ENCODE measurements at regions not wholly inside any gene's neighbourhood (a gene's known extent, or its start where the extent isn't known, plus 50 kb on each side); places are given as distances from the start of the nearest gene placed in this dataset.

DNA sequence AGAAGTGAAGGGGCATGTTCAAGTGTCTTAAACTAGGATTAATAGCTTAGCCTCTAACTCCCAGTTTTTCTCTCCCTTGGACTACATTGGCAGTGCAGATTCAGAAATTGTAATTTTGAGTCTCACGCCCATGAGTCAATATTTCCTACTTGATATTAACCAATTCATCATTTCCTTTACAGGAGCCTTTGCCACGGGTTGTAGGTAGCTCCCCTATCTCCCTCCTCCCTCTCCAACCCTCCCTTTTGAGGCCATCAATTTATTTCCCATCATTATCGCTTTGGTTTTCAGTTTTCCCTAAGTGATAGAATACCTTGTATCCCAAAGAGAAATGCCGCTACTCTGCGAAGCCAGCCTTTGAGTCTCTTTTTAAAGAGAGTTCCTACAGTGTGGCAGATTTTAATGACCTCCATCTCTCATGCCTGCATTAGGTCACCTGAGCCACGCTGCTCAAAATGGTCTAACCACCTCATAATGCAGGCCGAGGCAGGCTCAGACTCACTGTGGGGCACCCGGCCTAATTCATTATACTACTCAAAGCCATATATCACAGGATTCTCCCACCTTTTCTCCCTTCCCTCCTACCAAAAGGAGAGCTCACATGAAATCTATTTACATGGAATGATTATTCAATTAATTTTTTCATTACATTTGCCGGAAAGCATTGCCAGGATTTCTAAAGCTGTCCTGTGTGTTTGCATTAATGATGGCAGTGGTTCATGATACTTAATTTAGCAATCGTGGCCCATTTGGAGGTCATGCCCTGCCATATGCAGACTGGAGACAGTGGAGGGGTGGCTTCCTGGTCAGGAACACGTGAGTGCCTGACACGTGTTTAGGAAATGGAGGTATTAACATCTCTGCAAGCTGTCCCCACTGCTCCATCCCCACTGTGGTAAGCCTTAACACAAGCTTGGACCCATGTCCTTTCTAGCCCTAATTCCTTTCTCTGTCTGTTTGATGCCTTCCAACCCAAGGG, 448.2 kb upstream of the AUTS2 start:
- POLR2A ChIA-PET = no interaction called here
- TF ChIP-seq, protein P1, sequence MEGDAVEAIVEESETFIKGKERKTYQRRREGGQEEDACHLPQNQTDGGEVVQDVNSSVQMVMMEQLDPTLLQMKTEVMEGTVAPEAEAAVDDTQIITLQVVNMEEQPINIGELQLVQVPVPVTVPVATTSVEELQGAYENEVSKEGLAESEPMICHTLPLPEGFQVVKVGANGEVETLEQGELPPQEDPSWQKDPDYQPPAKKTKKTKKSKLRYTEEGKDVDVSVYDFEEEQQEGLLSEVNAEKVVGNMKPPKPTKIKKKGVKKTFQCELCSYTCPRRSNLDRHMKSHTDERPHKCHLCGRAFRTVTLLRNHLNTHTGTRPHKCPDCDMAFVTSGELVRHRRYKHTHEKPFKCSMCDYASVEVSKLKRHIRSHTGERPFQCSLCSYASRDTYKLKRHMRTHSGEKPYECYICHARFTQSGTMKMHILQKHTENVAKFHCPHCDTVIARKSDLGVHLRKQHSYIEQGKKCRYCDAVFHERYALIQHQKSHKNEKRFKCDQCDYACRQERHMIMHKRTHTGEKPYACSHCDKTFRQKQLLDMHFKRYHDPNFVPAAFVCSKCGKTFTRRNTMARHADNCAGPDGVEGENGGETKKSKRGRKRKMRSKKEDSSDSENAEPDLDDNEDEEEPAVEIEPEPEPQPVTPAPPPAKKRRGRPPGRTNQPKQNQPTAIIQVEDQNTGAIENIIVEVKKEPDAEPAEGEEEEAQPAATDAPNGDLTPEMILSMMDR (IDR thresholded peaks at IDR 0.05; ENCODE audit: insufficient read depth, low read length, missing control alignments) = no peak

DNA sequence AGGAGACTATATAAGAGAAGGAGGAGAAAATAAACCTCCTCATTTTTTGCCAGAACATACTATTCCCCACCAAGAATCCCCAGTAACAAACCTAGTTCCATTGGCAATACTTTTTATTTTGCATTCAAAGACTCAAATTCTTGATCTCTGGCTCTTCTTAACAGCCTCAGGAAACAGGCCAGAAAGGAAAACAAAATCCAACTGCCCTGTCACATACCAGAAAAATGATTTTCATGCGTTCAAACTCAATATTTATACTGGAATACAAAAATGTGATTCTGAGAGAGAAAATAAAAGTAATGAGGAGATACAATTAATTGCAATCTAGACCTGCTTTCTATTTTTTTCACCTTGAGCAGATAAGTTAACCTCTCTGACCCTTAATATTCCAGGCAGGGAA, 435.9 kb upstream of the AUTS2 start:
- POLR2A ChIA-PET = no interaction called here
- TF ChIP-seq, protein P1 (IDR thresholded peaks at IDR 0.05; ENCODE audit: insufficient read depth, low read length, missing control alignments) = no peak
- H3K4me3 ChIP-seq (ENCODE audit: low read depth, low read length) = no peak overlapping the region
- no peak for DNase-seq (ENCODE audit: low read depth, low spot score)
- CTCF ChIA-PET = no interaction called here

More for the DNA sequence above, 448.2 kb upstream of the AUTS2 start:
- CTCF ChIA-PET = no interaction called here
- DNase-seq (ENCODE audit: low read depth, low spot score) = no peak
- no peak overlapping the region for H3K4me3 ChIP-seq (ENCODE audit: low read depth, low read length)

DNA sequence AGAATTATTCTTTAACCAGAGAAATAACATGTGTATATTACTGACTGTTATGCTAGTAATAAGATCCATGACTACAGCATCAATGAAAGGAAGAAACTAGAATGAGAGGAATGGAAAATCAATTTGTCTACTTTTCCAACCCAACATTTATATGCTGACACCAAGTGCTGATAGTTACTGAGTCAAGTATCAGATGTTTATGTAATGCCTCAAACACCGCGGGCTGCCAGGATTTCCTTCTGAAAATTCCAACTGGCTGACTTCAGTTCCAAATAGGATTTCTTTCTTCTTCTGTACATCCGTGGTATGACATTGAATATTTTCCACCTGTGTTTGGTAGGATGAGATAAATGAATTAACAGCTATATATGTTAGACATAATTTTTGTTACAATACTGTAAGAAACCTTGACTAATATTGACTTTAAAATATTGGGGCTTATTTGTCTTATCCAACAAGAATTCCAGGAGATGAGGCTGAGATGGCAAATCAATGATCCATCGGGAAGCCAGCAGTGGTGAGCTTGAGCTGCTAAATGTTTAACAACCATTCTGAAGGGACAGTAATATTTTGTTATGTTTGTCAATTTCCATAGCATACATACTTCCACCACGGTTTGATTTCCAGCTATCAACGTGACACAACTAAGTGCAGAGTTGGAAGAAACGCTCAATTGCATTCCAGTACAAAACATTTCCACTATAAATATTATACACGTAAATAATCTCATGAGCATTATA, 435.2 kb upstream of the AUTS2 start:
- ChIA-PET POLR2A (no interaction called here), CTCF (no interaction called here)
- no peak overlapping the region for H3K4me3 ChIP-seq (ENCODE audit: low read depth, low read length)
- TF ChIP-seq, protein P1 (IDR thresholded peaks at IDR 0.05; ENCODE audit: insufficient read depth, low read length, missing control alignments) = no peak
- peak; percentile 26 for DNase-seq (ENCODE audit: low read depth, low spot score)

GRCh38 chr7:69166979-69167516, 431.2 kb upstream of the AUTS2 start:
- no peak for DNase-seq (ENCODE audit: low read depth, low spot score)
- POLR2A ChIA-PET = no interaction called here
- CTCF ChIA-PET = interaction anchor here (1.0 kb wide), 1 partner anchor 24 kb away, joined by 3 read pairs; no protein-coding TSS in a partner anchor
- H3K4me3 ChIP-seq (ENCODE audit: low read depth, low read length) = no peak overlapping the region
- TF ChIP-seq, protein P1 (IDR thresholded peaks at IDR 0.05; ENCODE audit: insufficient read depth, low read length, missing control alignments) = no peak

- no peak for DNase-seq (ENCODE audit: low read depth, low spot score)
- ChIA-PET CTCF (no interaction called here), POLR2A (no interaction called here)
- no peak overlapping the region for H3K4me3 ChIP-seq (ENCODE audit: low read depth, low read length)
- TF ChIP-seq, protein P1 (IDR thresholded peaks at IDR 0.05; ENCODE audit: insufficient read depth, low read length, missing control alignments) = no peak
Measured at GRCh38 chr7:69169386-69169785, 428.9 kb upstream of the AUTS2 start.
